NCI-H226 (cell line): ENCODE measurements at regions not wholly inside any gene's neighbourhood (a gene's known extent, or its start where the extent isn't known, plus 50 kb on each side); places are given as distances from the start of the nearest gene placed in this dataset.

Experiments
- DNase-seq: peaks from one replicate; pipeline ENCODE4 v3.0.0-alpha.2; 2015

- peak; percentile 61 for DNase-seq
Measured at GRCh38 chr12:90899456-90900182, 55.4 kb downstream of the CCER1 start.

- DNase-seq, result no peak
Measured at GRCh38 chr12:90897986-90898385, 57.0 kb downstream of the CCER1 start.

- DNase-seq, result no peak
Measured at GRCh38 chr12:90897316-90897715, 57.7 kb downstream of the CCER1 start.

- no peak for DNase-seq
Measured at GRCh38 chr12:90896821-90897220, 58.2 kb downstream of the CCER1 start.

GRCh38 chr12:90896164-90896563 lies 58.8 kb downstream of the CCER1 start:
- peak; percentile 70 for DNase-seq

GRCh38 chr12:90888316-90888715 lies 66.7 kb downstream of the CCER1 start:
- no peak for DNase-seq

GRCh38 chr12:90883456-90883855 lies 71.5 kb downstream of the CCER1 start:
- no peak for DNase-seq

- no peak for DNase-seq
Measured at GRCh38 chr12:90871726-90872096, 83.3 kb downstream of the CCER1 start.

GRCh38 chr12:90870971-90871725 lies 83.8 kb downstream of the CCER1 start:
- DNase-seq, result no peak

GRCh38 chr12:90868626-90869025 lies 86.3 kb downstream of the CCER1 start:
- DNase-seq, result no peak

- no peak for DNase-seq
Measured at GRCh38 chr12:90859591-90859990, 95.4 kb downstream of the CCER1 start.

GRCh38 chr12:90858252-90858651 lies 96.7 kb downstream of the CCER1 start:
- no peak for DNase-seq

GRCh38 chr12:90855534-90855933 lies 99.4 kb downstream of the CCER1 start:
- no peak for DNase-seq

- DNase-seq, result peak; percentile 34
Measured at GRCh38 chr12:90854136-90854689, 100.8 kb downstream of the CCER1 start.

- DNase-seq, result no peak
Measured at GRCh38 chr12:90851800-90852718, 102.9 kb downstream of the CCER1 start.

GRCh38 chr12:90842477-90842876 lies 112.5 kb downstream of the CCER1 start:
- no peak for DNase-seq

- DNase-seq, result no peak
Measured at GRCh38 chr12:90841336-90841735, 113.6 kb downstream of the CCER1 start.

- no peak for DNase-seq
Measured at GRCh38 chr12:90839346-90839745, 115.6 kb downstream of the CCER1 start.

- no peak for DNase-seq
Measured at GRCh38 chr12:90836689-90837088, 118.3 kb downstream of the CCER1 start.

GRCh38 chr12:90833228-90833627 lies 121.7 kb downstream of the CCER1 start:
- DNase-seq, result no peak

- DNase-seq, result no peak
Measured at GRCh38 chr12:90832427-90832826, 122.5 kb downstream of the CCER1 start.

GRCh38 chr12:90831712-90832111 lies 123.3 kb downstream of the CCER1 start:
- DNase-seq, result no peak

GRCh38 chr12:90829044-90829443 lies 125.9 kb downstream of the CCER1 start:
- no peak for DNase-seq
